ENCODE measurements at regions not wholly inside any gene's neighbourhood (a gene's known extent, or its start where the extent isn't known, plus 50 kb on each side); places are given as distances from the start of the nearest gene placed in this dataset.

DNA sequence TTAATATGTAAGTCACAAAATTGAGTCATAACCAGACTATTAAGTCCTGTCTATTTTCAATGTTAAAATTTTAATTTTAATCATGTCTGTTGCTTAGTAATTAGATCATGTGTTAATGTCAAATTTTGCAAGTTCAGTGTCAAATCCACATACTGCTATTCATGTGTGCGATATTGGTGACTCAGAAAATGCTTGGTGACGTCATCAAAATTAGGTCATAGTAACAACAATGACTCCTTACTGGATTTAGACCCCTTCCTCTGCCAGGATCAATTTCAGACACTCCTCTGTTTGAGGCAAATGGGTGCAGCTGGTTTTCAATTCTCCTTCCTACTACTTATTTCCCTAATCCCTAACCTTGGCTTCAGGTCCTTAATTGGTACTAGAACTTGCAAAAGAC, 1394.3 kb upstream of the SLC10A2 start:
- no peak overlapping the region for H3K4me3 ChIP-seq (replicated peaks; ENCODE audit: low read depth, low read length)
- H3K36me3 ChIP-seq (ENCODE audit: control insufficient read depth, insufficient read depth, low read length): no peaks in the 10 kb centered on the region
- TF ChIP-seq CTCF (IDR thresholded peaks at IDR 0.05; ENCODE audit: insufficient read depth, low read length, poor library complexity, severe bottlenecking): no peak
- H3K27me3 ChIP-seq (replicated peaks; ENCODE audit: control insufficient read depth, insufficient read depth, low read length): no peaks in the 10 kb centered on the region
- DNase-seq (ENCODE audit: extremely low read depth, insufficient read length): no peak

DNA sequence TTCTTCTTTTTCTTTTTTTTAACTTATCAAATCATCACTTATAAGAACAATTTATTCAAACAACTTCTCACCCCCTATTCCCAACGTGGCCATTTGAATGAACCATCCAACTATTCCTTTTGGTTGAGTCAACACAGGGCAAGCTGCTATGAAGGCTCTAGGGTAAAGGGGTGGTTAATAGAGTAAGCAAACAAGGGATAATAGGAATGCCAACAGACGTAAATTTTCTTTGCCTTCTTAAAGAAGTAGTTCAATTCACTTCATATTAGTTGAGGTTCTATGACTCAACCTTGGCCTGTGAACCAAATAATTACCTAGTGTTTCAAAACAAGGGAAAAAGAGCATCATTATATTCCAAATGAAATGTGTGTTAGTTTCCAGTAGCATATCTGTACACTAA, 1383.8 kb upstream of the SLC10A2 start:
- Histone ChIP-seq H3K4me3 (replicated peaks; ENCODE audit: low read depth, low read length) (no peak overlapping the region), H3K36me3 (ENCODE audit: control insufficient read depth, insufficient read depth, low read length) (no peaks in the 10 kb centered on the region), H3K27me3 (replicated peaks; ENCODE audit: control insufficient read depth, insufficient read depth, low read length) (no peaks in the 10 kb centered on the region)
- no peak for DNase-seq (ENCODE audit: extremely low read depth, insufficient read length)
- TF ChIP-seq CTCF (IDR thresholded peaks at IDR 0.05; ENCODE audit: insufficient read depth, low read length, poor library complexity, severe bottlenecking): no peak

- Histone ChIP-seq H3K36me3 (ENCODE audit: control insufficient read depth, insufficient read depth, low read length) (no peaks in the 10 kb centered on the region), H3K4me3 (replicated peaks; ENCODE audit: low read depth, low read length) (no peak overlapping the region), H3K27me3 (replicated peaks; ENCODE audit: control insufficient read depth, insufficient read depth, low read length) (no peaks in the 10 kb centered on the region)
- DNase-seq (ENCODE audit: extremely low read depth, insufficient read length): no peak
- no peak for TF ChIP-seq CTCF (IDR thresholded peaks at IDR 0.05; ENCODE audit: insufficient read depth, low read length, poor library complexity, severe bottlenecking)
Measured at GRCh38 chr13:104447348-104447747, 1381.1 kb upstream of the SLC10A2 start.

GRCh38 chr13:104442536-104442935, 1376.3 kb upstream of the SLC10A2 start:
- DNase-seq (ENCODE audit: extremely low read depth, insufficient read length): no peak
- Histone ChIP-seq H3K4me3 (replicated peaks; ENCODE audit: low read depth, low read length) (no peak overlapping the region), H3K27me3 (replicated peaks; ENCODE audit: control insufficient read depth, insufficient read depth, low read length) (no peaks in the 10 kb centered on the region), H3K36me3 (ENCODE audit: control insufficient read depth, insufficient read depth, low read length) (no peaks in the 10 kb centered on the region)
- TF ChIP-seq CTCF (IDR thresholded peaks at IDR 0.05; ENCODE audit: insufficient read depth, low read length, poor library complexity, severe bottlenecking): no peak

- no peak for TF ChIP-seq CTCF (IDR thresholded peaks at IDR 0.05; ENCODE audit: insufficient read depth, low read length, poor library complexity, severe bottlenecking)
- no peak for DNase-seq (ENCODE audit: extremely low read depth, insufficient read length)
Measured at GRCh38 chr13:104436555-104436954, 1370.3 kb upstream of the SLC10A2 start.

GRCh38 chr13:104431895-104432294, 1365.7 kb upstream of the SLC10A2 start:
- Histone ChIP-seq H3K27me3 (replicated peaks; ENCODE audit: control insufficient read depth, insufficient read depth, low read length) (no peaks in the 10 kb centered on the region), H3K4me3 (replicated peaks; ENCODE audit: low read depth, low read length) (no peak overlapping the region), H3K36me3 (ENCODE audit: control insufficient read depth, insufficient read depth, low read length) (no peaks in the 10 kb centered on the region)
- no peak for TF ChIP-seq CTCF (IDR thresholded peaks at IDR 0.05; ENCODE audit: insufficient read depth, low read length, poor library complexity, severe bottlenecking)
- no peak for DNase-seq (ENCODE audit: extremely low read depth, insufficient read length)

More at GRCh38 chr13:104436555-104436954, 1370.3 kb upstream of the SLC10A2 start:
- Histone ChIP-seq H3K4me3 (replicated peaks; ENCODE audit: low read depth, low read length) (no peak overlapping the region), H3K36me3 (ENCODE audit: control insufficient read depth, insufficient read depth, low read length) (no peaks in the 10 kb centered on the region), H3K27me3 (replicated peaks; ENCODE audit: control insufficient read depth, insufficient read depth, low read length) (no peaks in the 10 kb centered on the region)
